Activated effector memory CD4-positive, alpha-beta T cell treated with anti-CD3 and anti-CD28 coated beads, Interleukin-2, amount 50 U/mL, for 16 hours (primary cell): ENCODE measurements at regions not wholly inside any gene's neighbourhood (a gene's known extent, or its start where the extent isn't known, plus 50 kb on each side); places are given as distances from the start of the nearest gene placed in this dataset.
A peak's percentile ranks its signal among the peaks of the same experiment; 100 is the strongest.

Experiments used
- DNase-seq: peaks from one replicate; pipeline ENCODE4 v3.0.0-alpha.2; 2020

DNA sequence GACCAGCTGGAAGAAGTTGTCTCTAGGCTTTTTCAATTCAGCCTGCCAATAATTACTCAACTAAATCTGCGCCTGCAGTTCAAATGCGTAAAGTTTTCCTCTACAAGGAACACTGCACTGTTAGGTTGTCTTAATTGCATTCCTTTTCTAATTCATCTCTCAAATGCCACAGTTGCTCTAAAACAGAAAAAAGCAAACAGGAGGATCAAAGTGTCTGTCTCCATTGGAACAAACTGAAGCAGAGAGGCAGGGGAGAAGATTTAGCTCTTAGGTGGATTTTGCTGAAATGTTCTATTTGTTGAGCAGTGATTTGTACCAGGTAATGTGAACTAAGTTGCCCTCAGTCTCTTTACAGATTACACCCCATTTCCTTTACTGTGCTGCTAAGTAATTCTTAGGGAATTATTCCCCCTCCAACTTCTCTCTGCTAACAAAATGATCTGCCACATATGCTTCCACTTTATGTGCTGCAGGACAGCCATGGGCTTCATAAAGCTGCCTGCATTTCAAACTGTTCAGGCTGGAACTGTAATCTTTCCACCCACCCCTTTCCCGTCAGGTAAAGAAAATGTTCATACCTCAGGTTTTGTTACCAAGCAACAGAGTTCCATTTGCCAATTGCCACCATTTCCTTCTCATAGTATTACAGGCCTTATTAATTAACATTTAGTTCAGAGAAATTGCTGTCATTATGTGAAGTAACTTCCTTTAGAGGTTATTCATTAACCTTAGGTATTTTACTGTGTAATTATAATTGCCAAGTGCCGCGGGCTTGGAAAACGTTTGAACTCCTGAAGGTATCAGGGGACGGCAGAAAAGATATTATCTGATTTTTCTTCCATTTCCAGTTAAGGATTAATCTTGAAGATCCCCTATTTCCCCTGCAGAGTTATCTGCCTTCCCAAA lies 149.3 kb downstream of the SPRY1 start:
- no peak for DNase-seq

GRCh38 chr4:123546573-123547060 lies 150.0 kb downstream of the SPRY1 start:
- DNase-seq: no peak

GRCh38 chr4:123547216-123548165 lies 150.9 kb downstream of the SPRY1 start:
- DNase-seq: no peak

GRCh38 chr4:123553279-123553678 lies 156.7 kb downstream of the SPRY1 start:
- DNase-seq: no peak

GRCh38 chr4:123553733-123554637 lies 157.4 kb downstream of the SPRY1 start:
- no peak for DNase-seq

- no peak for DNase-seq
These were observed 158.2 kb downstream of the SPRY1 start for GRCh38 chr4:123554801-123555232.

GRCh38 chr4:123555233-123555806 lies 158.7 kb downstream of the SPRY1 start:
- no peak for DNase-seq

DNA sequence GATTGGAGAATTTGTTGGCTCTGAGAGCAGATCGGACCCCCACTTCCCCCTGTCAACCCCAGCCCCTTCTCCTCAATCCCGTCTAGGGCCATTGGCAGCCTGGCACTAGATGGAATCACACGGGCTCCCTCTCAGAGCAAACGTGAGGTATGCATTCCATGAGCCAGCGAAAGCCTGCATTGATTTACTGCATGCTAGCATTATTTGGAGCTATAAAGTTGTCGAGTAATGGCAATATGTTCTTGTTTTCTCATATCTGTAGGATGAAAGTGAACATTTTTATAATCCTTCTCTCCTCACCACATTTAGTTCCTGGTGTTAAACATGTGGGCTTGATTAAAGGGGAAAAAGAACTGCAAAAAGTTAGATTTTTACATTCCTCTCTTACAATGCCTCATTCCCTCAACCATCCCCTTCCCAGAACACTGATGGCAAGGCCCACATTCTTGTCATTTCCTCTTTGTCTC lies 159.2 kb downstream of the SPRY1 start:
- no peak for DNase-seq

DNA sequence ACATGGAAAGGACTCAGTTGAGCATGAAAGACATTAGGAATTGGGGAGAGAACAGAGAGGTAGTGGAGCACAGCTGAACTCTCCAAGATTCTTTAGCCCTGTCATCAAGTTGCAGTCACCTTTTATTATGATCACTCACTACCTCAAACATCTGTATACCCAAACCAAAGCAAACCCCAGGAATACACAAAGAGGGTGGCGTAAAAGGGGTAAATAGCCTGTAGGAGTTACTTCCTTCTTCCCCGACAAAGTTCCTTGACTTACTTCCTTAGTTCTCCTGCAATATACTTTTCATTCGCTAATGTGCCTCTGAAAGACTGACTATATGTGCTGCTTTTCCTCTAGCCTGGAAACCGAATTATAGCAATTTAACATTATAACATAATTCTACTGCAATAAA lies 159.9 kb downstream of the SPRY1 start:
- DNase-seq: no peak

GRCh38 chr4:123557857-123558536 lies 161.4 kb downstream of the SPRY1 start:
- DNase-seq: no peak

DNA sequence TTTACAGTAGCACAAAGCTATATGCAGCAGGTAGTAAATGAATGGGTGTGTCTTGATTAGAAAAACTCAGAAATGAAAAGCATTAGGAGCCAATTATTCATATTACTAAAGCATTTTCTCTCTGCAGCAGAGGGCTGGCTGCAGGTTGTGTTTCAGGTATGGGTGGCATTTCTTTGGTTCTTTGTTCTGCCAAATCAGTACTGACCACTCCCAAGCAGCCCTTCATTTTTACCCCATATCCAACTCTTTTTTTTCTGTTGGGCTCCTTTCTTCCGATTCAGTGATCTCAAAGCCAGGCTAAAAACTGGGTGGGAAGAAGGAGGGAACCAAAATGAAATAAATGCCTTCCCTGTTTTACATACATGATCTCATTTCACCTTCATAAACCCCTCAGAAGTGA lies 162.3 kb downstream of the SPRY1 start:
- DNase-seq: no peak

- DNase-seq: no peak
These were observed 163.6 kb downstream of the SPRY1 start for GRCh38 chr4:123559955-123560871.

- DNase-seq: no peak
These were observed 164.9 kb downstream of the SPRY1 start for GRCh38 chr4:123561525-123561924.

DNA sequence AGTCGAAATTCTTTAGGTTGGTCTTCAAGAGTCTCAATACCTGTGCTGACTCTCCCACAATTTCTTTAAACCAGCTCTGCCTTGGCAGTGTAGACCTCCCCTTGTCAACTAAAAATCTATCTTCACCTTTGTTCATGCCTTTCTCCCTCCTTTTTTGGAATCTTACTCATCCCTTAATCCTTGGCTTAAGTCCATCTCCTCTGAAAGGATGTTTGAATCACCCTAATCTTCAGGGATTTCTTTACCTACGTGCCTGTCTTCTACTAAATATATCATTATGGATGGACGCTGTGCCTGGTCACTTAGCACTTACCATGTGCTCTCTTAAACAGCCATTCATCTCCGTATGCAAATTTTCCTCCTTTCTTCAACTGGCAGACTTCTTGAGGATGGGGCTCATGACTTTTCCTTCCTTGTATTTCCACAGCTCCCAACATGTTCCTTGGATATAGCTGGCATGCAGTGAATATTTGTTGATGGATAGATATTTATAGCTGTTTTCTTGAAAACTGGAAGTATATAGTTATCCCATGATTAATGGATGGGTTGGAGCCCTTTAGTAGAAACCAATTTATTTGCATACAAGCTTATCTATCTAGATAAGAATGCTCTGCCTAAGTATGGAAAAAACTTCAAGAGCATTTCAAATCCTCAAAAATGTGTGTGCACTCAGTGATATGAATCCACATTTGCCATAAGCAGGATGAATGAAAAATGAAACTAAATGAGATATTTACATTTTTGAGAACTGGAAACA lies 166.6 kb downstream of the SPRY1 start:
- DNase-seq: no peak

DNA sequence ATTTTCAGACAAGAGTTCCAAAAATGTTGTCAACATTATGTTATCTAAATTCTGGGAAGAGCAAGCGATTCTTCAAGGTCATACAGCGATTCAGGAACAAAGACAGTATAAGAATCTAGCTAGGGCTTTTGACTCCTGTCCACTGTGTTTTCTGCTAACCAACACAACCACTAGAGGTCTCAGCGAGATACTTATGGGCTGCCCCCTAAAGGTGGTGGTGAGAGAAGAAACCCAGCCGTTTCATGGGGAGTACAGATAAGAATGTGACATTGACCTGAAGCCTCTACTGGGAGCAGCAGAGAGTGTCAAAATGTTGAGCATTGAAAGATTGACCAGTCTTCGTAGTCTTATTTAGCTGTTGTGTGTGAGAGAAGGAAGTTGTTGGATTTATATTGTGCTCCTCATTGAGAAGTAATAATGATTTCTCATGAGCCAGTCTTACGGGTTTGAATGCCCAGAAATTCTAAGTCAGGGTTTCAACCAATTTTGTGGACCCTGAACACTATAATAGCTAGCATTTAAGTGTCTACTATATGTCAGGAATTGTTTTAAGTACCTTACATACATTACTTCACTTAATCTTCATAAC lies 168.3 kb downstream of the SPRY1 start:
- peak; percentile 69 for DNase-seq

DNA sequence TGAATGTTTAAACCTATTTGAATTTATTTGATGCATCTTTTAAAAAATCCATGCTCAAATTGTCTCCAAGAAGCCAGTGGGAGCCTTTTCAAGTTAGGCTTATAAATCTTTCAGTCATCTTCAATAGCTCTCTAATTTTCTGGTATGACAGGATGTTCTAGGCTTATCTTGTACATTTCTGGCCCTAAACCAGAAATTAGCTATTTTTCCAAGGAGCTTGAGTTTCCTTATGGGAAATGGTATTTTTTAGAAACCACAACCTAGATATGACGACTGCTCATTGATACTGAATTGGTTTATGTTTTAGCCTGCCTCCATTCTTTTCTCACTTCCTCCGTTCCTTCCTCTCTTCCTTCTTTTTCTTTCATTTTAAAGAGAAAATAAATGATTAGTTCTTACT lies 172.3 kb downstream of the SPRY1 start:
- DNase-seq: no peak

DNA sequence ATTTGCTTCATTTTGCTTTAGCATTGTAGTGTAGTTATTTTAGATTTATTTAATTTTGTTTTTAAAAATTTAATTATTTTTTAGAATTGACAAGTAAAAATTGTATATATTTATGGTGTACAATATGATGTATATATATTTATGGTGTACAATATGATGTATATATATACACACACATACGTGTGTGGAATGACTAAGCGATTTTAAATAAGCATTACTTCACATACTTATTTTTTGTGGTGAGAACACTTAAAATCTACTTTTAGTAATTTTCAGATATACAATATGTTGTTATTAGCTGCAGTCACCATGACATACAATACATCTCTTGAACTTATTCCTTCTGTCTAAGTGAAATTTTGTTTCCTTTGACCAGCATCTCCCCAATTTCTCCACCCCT lies 172.9 kb downstream of the SPRY1 start:
- no peak for DNase-seq

DNA sequence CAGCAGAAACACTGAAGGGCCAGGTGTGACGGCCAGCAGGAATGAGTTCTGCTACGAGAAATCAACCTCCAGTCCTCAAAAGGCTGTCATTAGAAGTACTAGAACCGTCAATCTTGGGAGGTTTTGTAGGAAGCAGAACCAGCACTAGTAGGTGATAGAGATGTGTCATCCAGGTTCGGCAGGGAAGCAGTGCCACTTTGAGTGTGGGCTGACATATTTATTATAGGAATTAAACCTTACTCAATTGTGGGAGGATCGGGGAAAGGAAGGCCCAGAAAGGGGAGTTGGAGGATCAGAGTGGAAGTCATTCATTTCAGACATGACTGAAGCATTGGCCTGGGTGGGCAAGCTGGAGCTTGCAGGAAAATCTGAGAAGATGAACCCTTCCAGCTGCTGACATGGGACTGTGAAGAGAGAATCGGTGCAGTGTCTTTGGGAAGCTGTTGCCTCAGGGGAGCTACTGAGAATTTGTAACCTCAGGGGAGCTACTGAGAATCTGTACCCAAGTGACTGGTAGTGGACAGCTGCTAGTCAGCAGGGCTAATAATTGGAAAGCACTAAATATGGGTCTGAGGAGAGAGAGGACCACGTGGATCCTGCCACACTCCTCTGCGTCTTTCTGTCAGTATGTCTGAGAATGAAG lies 177.4 kb downstream of the SPRY1 start:
- DNase-seq: no peak
